ENCODE measurements at regions not wholly inside any gene's neighbourhood (a gene's known extent, or its start where the extent isn't known, plus 50 kb on each side); places are given as distances from the start of the nearest gene placed in this dataset.

DNA sequence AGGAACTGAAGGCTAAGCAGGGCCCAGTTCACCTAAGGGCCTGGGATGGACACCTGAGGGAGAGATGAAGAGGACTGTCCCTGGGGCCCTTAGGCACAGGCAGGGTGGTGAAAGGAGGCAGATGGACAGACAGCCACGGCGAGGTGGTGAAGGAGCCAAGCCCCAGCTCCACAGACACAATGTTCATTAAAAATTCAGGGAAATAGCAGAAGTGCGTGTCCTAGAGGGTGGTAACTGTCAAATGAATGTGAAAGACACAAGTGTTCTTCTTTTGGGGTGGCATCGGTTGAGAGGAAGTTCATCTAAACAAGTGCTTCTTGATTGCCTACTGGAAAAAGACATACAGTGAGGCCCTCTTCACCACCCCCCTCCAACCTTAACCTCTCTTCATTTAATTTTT, 76.2 kb upstream of the SIX2 start:
- TF ChIP-seq EZH2phosphoT487 (IDR thresholded peaks at IDR 0.05; ENCODE audit: low read length) (no peak), CTCF (IDR thresholded peaks at IDR 0.05; ENCODE audit: low read length) (no peak), EZH2 (optimal IDR thresholded peaks at IDR 0.05; ENCODE audit: low read depth, low read length) (no peak)
